IPS DF 6.9 (cell line): ENCODE measurements at regions not wholly inside any gene's neighbourhood (a gene's known extent, or its start where the extent isn't known, plus 50 kb on each side); places are given as distances from the start of the nearest gene placed in this dataset.
"Not testable (repeated sequence)": the region's sequence is repeated elsewhere in the genome, so short reads cannot be mapped to it uniquely, and the experiment has no call there.

Experiments
- DNase-seq: peaks from one replicate; pipeline ENCODE4 v3.0.0-alpha.2; 2013; ENCODE audit warnings: low read depth, low spot score
- H3K27ac ChIP-seq: one replicate; pipeline ENCODE4 v1.5.1; 2013; ENCODE audit warnings: low read length, control low read depth
- H3K27me3 ChIP-seq: 2 replicates; pipeline ENCODE4 v1.6.1; 2013; ENCODE audit warnings: mild to moderate bottlenecking, low read length; ENCODE audit not compliant: control insufficient read depth, insufficient read depth
- H3K36me3 ChIP-seq: 2 replicates; pipeline ENCODE4 v1.6.1; 2013; ENCODE audit warnings: low read length; ENCODE audit not compliant: control insufficient read depth, insufficient read depth
- H3K4me1 ChIP-seq: 2 replicates; pipeline ENCODE4 v1.6.1; 2013; ENCODE audit warnings: low read length; ENCODE audit not compliant: control insufficient read depth, insufficient read depth
- H3K4me3 ChIP-seq: 2 replicates; pipeline ENCODE4 v1.5.1; 2013; ENCODE audit warnings: mild to moderate bottlenecking, low read length
- H3K9me3 ChIP-seq: 2 replicates; pipeline ENCODE4 v1.6.1; 2013; ENCODE audit warnings: low read length, inconsistent platforms; ENCODE audit not compliant: control insufficient read depth, insufficient read depth
- WGBS: extraction: QIAGEN DNeasy Blood & Tissue Kit; methylation state at CpG from one replicate; pipeline ENCODE4 v1.1.7; 2013; ENCODE audit warnings: mixed read lengths, missing lambda C conversion rate; ENCODE audit not compliant: insufficient read length, insufficient coverage; 5-methylcytosine and 5-hydroxymethylcytosine counted together

- not testable (repeated sequence) for H3K9me3 ChIP-seq, DNase-seq, H3K4me1 ChIP-seq, H3K36me3 ChIP-seq, H3K4me3 ChIP-seq, H3K27me3 ChIP-seq, H3K27ac ChIP-seq
These were observed 138.3 kb downstream of the SYT15 start for GRCh38 chr10:46717264-46717663.

- WGBS: no CpG with 5 or more reads among the region's 3 CpGs
- not testable (repeated sequence) for H3K4me3 ChIP-seq, H3K27ac ChIP-seq, H3K9me3 ChIP-seq, H3K36me3 ChIP-seq, DNase-seq, H3K27me3 ChIP-seq, H3K4me1 ChIP-seq
These were observed 139.1 kb downstream of the SYT15 start for GRCh38 chr10:46718014-46718413.

DNA sequence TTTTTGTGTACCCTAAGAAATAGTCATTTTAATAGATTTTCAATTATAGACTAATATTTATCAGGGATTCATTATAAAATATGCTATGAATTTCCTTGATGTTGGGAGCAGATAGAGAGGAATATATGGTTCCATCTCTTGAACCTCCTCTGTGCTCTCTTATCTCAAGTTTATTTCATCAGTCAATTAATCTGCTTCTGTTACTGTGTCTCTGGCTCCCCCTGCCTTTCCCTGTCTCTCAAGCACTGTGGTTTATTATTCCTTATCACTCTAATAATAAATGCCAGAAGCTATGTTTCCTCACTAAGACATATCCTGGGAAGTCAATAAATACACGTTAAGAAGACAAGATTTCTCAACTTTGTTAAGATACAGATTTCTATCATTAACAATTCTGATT lies 141.5 kb downstream of the SYT15 start:
- not testable (repeated sequence) for H3K9me3 ChIP-seq, DNase-seq, H3K27me3 ChIP-seq, H3K27ac ChIP-seq, H3K4me1 ChIP-seq, H3K4me3 ChIP-seq, H3K36me3 ChIP-seq
- no CpG with 5 or more reads among the region's 1 CpG for WGBS

GRCh38 chr10:46720811-46721518 lies 142.0 kb downstream of the SYT15 start:
- H3K27me3 ChIP-seq, H3K9me3 ChIP-seq, H3K27ac ChIP-seq, DNase-seq, H3K36me3 ChIP-seq, H3K4me1 ChIP-seq, H3K4me3 ChIP-seq: not testable (repeated sequence)
- no CpG with 5 or more reads among the region's 4 CpGs for WGBS

DNA sequence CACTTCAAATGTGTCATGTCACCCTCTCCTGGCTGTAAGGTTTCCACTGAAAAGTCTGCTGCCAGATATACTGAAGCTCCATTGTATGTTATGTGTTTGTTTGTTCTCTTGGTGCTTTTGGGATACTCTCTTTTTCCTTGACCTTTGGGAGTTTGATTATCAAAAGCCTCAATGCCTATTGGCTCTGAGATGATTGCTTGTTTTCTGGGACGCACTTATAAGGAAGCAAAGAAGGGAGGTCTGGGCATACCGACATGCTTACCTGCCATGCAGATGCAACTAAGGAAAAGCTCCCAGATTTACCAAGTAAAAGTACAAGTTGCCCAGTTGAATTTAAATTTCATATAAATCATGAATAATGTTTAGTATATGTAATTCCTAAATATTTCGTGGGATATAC lies 145.3 kb downstream of the SYT15 start:
- WGBS: no CpG with 5 or more reads among the region's 3 CpGs
- H3K4me1 ChIP-seq, H3K9me3 ChIP-seq, DNase-seq, H3K36me3 ChIP-seq, H3K4me3 ChIP-seq, H3K27ac ChIP-seq, H3K27me3 ChIP-seq: not testable (repeated sequence)

DNA sequence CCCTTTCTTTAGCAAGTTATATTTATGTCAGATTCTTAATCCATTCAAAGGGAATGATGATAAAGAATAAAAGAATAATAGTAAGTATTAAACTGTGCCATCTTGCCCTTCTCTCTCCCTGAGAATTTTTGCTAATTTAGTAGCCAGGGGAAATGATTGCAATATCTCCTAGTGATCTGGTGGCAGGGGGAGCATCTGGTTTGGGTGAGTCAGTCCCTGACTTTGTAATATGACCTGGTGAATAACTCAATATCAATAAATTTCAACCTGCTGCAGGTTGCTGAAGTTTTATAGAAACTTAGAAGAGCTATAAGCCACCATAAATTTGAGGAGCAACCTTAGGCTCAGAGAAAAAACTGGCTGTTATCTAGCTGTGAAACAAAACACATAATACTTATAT lies 149.4 kb downstream of the SYT15 start:
- H3K4me1 ChIP-seq, H3K27me3 ChIP-seq, H3K9me3 ChIP-seq, H3K36me3 ChIP-seq, DNase-seq, H3K27ac ChIP-seq, H3K4me3 ChIP-seq: not testable (repeated sequence)

GRCh38 chr10:46730729-46731128 lies 151.8 kb downstream of the SYT15 start:
- not testable (repeated sequence) for H3K4me1 ChIP-seq, H3K27ac ChIP-seq, H3K4me3 ChIP-seq, DNase-seq, H3K9me3 ChIP-seq, H3K36me3 ChIP-seq, H3K27me3 ChIP-seq
- no CpG with 5 or more reads among the region's 3 CpGs for WGBS

DNA sequence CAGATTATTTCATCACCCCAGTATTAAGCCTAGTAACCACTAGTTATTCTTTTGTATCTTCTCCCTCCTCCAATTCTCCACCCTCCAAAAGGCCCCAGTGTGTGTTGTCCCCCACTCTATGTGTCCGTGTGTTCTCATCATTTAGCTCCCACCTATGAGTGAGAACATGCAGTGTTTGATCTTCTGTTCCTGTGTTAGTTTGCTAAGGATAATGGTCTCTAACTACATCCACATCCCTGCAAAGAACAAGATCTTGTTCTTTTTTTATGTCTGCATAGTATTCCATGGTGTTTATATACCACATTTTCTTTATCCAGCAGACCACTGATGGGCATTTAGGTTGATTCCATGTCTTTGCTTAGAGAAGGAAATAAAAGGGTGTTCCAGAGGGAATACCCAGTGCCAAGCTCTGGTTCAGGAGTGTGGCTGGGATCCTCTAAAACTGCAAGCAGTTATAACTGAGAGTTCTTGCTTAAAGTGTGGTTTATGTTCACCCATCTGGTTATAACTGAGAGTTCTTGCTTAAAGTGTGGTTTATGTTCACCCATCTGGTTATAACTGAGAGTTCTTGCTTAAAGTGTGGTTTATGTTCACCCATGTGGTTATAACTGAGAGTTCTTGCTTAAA lies 154.8 kb downstream of the SYT15 start:
- H3K4me3 ChIP-seq, H3K27ac ChIP-seq, H3K4me1 ChIP-seq, H3K9me3 ChIP-seq, H3K36me3 ChIP-seq, DNase-seq, H3K27me3 ChIP-seq: not testable (repeated sequence)
- no CpG with 5 or more reads among the region's 1 CpG for WGBS

DNA sequence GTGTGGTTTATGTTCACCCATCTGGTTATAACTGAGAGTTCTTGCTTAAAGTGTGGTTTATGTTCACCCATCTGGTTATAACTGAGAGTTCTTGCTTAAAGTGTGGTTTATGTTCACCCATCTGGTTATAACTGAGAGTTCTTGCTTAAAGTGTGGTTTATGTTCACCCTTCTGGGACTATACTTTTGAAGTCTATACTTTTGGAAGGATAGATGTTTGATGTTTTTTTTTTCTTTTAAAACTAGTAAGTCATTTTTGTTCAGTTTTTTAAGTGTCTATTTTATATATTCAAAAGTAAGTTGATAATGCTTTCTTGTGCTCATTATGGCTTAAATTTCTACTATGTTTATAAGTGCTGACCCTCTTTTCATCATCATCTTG lies 155.3 kb downstream of the SYT15 start:
- not testable (repeated sequence) for H3K27me3 ChIP-seq, DNase-seq, H3K4me3 ChIP-seq, H3K36me3 ChIP-seq, H3K27ac ChIP-seq, H3K9me3 ChIP-seq, H3K4me1 ChIP-seq

DNA sequence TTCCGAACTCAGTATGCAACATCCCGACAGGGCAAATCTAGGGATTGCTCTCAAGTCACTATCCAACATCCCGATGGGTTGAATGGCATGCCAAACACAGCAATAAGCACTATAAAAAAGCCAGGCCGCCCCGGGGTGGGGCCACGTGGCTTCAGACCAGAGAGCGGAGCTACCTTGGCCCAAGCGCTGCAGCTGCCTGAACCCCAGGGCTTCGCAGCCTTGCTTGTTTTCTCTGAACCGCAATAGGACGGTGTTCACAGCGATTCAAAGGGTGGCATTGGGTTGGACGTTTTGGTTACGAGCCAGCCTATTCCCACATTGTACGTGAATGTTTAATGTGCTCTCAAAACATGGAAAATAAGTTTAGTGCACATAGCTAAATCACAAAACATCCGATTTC lies 161.0 kb downstream of the SYT15 start:
- H3K4me3 ChIP-seq, H3K36me3 ChIP-seq, DNase-seq, H3K9me3 ChIP-seq, H3K27ac ChIP-seq, H3K4me1 ChIP-seq, H3K27me3 ChIP-seq: not testable (repeated sequence)
- no CpG with 5 or more reads among the region's 16 CpGs for WGBS

DNA sequence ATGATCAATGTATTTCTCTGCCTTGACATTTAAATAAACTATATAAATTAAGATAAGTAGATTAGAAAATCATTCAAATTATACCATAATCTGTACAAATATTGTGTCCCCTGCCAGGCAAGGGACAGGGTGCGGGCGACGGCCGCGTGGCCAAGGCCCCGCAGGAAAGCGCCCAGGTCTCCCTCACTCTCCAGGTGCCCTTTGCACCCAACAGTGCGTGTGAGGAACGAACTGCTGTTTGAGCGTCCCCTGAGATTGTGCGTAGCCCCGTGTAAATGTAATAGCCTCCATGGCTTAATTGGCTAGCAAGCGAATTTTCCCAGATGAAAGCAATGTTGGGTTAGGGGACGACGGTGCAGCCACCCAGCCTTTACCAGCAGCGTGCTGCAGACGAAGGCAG lies 161.4 kb downstream of the SYT15 start:
- H3K4me3 ChIP-seq, DNase-seq, H3K27ac ChIP-seq, H3K4me1 ChIP-seq, H3K9me3 ChIP-seq, H3K36me3 ChIP-seq, H3K27me3 ChIP-seq: not testable (repeated sequence)
- no CpG with 5 or more reads among the region's 17 CpGs for WGBS
